ENCODE measurements at regions not wholly inside any gene's neighbourhood (a gene's known extent, or its start where the extent isn't known, plus 50 kb on each side); places are given as distances from the start of the nearest gene placed in this dataset.

GRCh38 chr4:17206829-17207801 lies 304.8 kb downstream of the QDPR start:
- no peak for TF ChIP-seq SPI1 (IDR thresholded peaks at IDR 0.05; ENCODE audit: low read depth, low read length)
- no peak for TF ChIP-seq POLR2A (IDR thresholded peaks at IDR 0.05; ENCODE audit: low read depth, low read length)
- no peak for TF ChIP-seq TAF1 (IDR thresholded peaks at IDR 0.05; ENCODE audit: low read depth, low read length)
